ENCODE measurements at regions not wholly inside any gene's neighbourhood (a gene's known extent, or its start where the extent isn't known, plus 50 kb on each side); places are given as distances from the start of the nearest gene placed in this dataset.

DNA sequence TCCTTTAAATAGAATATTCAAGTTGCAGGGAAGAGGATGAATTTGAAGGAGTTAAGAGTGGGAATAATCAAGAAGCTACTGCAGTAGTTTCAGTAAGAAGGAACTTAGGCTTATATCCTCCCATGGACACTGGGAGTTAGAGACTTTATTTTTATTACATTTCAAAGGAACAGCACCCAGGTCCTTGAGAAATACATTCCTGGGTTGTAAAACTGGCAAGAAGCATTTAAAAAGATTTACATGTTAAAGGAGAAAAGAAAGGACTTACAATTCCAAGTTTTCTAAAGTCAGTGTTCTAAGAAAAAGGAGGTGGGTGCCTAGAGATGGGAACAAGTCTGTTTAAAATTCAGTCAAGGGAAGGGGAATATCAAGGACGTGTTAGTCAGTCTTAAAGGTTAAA is 306.9 kb downstream of the JRKL start:
- Histone ChIP-seq H3K4me3 (no peak overlapping the region), H3K4me1 (no peaks in the 10 kb centered on the region), H3K9me3 (no peaks in the 10 kb centered on the region), H3K36me3 (no peaks in the 10 kb centered on the region), H3K27ac (no peak overlapping the region), H3K27me3 (no peaks in the 10 kb centered on the region)
- TF ChIP-seq, protein P1, sequence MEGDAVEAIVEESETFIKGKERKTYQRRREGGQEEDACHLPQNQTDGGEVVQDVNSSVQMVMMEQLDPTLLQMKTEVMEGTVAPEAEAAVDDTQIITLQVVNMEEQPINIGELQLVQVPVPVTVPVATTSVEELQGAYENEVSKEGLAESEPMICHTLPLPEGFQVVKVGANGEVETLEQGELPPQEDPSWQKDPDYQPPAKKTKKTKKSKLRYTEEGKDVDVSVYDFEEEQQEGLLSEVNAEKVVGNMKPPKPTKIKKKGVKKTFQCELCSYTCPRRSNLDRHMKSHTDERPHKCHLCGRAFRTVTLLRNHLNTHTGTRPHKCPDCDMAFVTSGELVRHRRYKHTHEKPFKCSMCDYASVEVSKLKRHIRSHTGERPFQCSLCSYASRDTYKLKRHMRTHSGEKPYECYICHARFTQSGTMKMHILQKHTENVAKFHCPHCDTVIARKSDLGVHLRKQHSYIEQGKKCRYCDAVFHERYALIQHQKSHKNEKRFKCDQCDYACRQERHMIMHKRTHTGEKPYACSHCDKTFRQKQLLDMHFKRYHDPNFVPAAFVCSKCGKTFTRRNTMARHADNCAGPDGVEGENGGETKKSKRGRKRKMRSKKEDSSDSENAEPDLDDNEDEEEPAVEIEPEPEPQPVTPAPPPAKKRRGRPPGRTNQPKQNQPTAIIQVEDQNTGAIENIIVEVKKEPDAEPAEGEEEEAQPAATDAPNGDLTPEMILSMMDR (IDR thresholded peaks at IDR 0.05), result no peak
- no peak for DNase-seq (ENCODE audit: low spot score in 2 of 2)
- intact Hi-C loops (cut with DNase I), result no loop called here

DNA sequence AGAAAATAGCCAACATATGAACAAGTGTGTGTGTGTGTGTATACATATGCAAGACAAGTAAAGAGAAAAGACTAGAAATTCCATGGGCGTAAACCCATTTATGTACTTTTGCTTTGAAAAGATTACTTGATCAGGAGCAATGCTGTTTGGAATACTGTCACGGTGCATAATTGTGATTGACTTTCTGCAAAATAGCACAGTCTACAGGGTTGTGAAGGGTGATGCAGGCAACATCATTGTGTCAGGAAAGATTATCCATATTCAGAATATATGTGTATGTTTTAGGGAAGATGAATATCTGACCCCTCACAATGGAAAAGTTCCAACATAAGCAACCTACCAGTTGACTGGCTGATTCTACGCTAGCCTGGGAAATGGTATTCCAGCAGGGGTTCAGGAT is 307.7 kb downstream of the JRKL start:
- Histone ChIP-seq H3K27ac (no peak overlapping the region), H3K9me3 (no peaks in the 10 kb centered on the region), H3K27me3 (no peaks in the 10 kb centered on the region), H3K4me1 (no peaks in the 10 kb centered on the region), H3K4me3 (no peak overlapping the region), H3K36me3 (no peaks in the 10 kb centered on the region)
- intact Hi-C loops (cut with DNase I), result no loop called here
- TF ChIP-seq, protein P1 (IDR thresholded peaks at IDR 0.05), result no peak
- no peak for DNase-seq (ENCODE audit: low spot score in 2 of 2)

DNA sequence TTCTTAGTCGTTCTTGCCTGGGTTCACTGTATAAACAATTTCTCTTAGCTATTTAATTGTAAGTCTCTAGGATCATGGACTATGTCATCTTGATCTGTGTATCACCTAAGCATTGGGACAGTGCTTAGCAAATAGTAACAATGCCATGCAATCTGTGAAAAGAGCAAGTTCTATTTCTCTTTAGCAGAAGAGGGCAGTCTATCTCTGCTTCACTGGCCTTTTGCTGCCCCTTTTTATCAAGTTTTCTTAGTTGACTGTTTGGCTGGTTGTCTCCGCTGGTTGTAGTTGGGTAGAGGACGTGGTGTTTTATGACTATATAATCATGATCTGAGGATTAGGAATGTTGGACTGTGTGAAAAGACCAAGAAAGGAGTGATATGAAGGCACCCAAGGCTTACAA is 315.0 kb downstream of the JRKL start:
- no peak for DNase-seq (ENCODE audit: low spot score in 2 of 2)
- Histone ChIP-seq H3K4me1 (no peaks in the 10 kb centered on the region), H3K4me3 (no peak overlapping the region), H3K27ac (no peak overlapping the region), H3K9me3 (no peaks in the 10 kb centered on the region), H3K27me3 (no peaks in the 10 kb centered on the region), H3K36me3 (no peaks in the 10 kb centered on the region)
- TF ChIP-seq, protein P1 (IDR thresholded peaks at IDR 0.05), result no peak
- intact Hi-C loops (cut with DNase I), result no loop called here

DNA sequence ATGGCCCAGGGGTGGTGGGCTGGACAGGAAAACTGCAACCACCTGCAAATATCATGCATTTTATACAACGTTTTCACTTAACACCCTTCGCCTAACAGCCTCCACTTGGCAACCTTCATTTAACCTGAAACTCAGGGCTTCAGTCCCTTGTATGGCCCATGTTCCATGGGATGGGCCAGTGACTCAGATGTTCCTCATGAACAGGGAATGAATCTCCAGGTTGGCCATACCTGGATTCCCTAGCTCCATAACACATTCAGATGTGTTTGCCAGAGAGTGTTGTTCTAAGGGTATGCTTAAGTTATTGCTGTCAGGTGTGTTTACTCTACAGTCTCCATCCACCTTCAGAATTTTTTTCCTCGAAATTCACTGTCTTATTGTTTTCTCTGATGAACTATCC is 316.9 kb downstream of the JRKL start:
- TF ChIP-seq, protein P1 (IDR thresholded peaks at IDR 0.05), result no peak
- DNase-seq (ENCODE audit: low spot score in 2 of 2), result no peak
- Histone ChIP-seq H3K9me3 (no peaks in the 10 kb centered on the region), H3K27me3 (no peaks in the 10 kb centered on the region), H3K4me1 (no peaks in the 10 kb centered on the region), H3K4me3 (no peak overlapping the region), H3K36me3 (no peaks in the 10 kb centered on the region), H3K27ac (no peak overlapping the region)
- intact Hi-C loops (cut with DNase I), result no loop called here

DNA sequence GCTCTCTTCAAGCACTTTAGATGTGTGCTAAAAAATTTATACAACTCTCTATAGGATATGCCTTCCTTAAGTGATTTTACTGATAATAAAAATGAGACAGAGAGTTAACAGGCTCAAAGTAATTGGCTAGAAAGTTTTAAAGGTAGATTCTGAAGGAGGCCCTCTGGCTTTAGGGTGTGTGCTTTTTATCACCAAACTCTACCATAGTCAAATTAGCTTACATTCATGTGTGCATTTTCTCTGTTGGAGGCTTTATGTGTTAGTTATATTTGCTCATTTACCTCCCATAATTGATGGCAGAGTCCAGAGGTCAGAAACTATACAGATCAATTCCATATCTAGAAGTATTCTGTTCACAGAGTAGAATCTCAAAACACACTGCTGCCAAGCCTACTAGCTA is 317.5 kb downstream of the JRKL start:
- Histone ChIP-seq H3K9me3 (no peaks in the 10 kb centered on the region), H3K4me3 (no peak overlapping the region), H3K27ac (no peak overlapping the region), H3K27me3 (no peaks in the 10 kb centered on the region), H3K36me3 (no peaks in the 10 kb centered on the region), H3K4me1 (no peaks in the 10 kb centered on the region)
- no peak for DNase-seq (ENCODE audit: low spot score in 2 of 2)
- intact Hi-C loops (cut with DNase I), result no loop called here
- TF ChIP-seq, protein P1 (IDR thresholded peaks at IDR 0.05), result no peak

DNA sequence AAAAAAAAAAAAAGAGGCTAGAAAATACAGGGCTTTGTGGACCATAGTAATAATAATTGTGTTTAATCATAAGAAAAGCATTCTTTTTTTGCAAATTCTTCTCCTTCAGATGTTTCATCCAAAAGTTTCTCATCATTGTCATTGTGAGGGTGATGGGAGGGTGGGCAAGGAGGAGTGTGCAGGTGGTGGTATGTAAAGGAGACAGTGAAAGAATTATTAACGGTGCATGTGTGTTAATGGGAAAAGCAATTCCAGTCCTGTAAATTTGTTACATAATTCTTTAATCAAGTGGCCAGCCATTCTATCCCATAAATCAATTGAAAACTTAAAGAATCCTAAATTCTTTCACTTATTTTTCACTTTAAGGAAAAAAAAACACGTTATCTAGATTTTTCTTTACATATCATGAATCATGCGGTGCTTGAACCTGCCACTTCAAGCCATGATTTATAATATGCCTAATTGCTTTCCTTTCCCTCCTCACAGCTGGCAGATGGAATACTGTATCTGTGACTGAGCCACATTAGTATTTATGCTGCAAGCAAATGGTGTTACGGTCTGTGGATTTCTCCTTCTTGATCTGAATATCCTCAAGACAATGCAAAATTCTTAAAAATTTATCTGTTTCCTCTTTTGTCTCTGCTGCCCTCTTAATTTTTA is 318.5 kb downstream of the JRKL start:
- no peaks in the 10 kb centered on the region for H3K4me1 ChIP-seq
- intact Hi-C loops (cut with DNase I), result no loop called here
- DNase-seq (ENCODE audit: low spot score in 2 of 2), result no peak
- H3K4me3 ChIP-seq, result no peak overlapping the region
- no peaks in the 10 kb centered on the region for H3K9me3 ChIP-seq
- TF ChIP-seq, protein P1 (IDR thresholded peaks at IDR 0.05), result no peak
- H3K27ac ChIP-seq, result no peak overlapping the region
- H3K36me3 ChIP-seq, result no peaks in the 10 kb centered on the region
- no peaks in the 10 kb centered on the region for H3K27me3 ChIP-seq

Measured in ascending aorta (tissue), 2 donors.